ENCODE measurements at regions not wholly inside any gene's neighbourhood (a gene's known extent, or its start where the extent isn't known, plus 50 kb on each side); places are given as distances from the start of the nearest gene placed in this dataset.

- no peaks in the 10 kb centered on the region for H3K9me3 Mint-ChIP-seq
- H3K4me3 Mint-ChIP-seq, result no peak overlapping the region
- H3K4me1 Mint-ChIP-seq, result no peaks in the 10 kb centered on the region
- H3K27ac Mint-ChIP-seq, result no peak overlapping the region
- no peaks in the 10 kb centered on the region for H3K27me3 Mint-ChIP-seq
- ATAC-seq (no peak), DNase-seq (no peak)
Measured at GRCh38 chr13:99704390-99704789, 203.1 kb downstream of the TM9SF2 start.

GRCh38 chr13:99703908-99704307 is 202.6 kb downstream of the TM9SF2 start:
- ATAC-seq, result no peak

DNA sequence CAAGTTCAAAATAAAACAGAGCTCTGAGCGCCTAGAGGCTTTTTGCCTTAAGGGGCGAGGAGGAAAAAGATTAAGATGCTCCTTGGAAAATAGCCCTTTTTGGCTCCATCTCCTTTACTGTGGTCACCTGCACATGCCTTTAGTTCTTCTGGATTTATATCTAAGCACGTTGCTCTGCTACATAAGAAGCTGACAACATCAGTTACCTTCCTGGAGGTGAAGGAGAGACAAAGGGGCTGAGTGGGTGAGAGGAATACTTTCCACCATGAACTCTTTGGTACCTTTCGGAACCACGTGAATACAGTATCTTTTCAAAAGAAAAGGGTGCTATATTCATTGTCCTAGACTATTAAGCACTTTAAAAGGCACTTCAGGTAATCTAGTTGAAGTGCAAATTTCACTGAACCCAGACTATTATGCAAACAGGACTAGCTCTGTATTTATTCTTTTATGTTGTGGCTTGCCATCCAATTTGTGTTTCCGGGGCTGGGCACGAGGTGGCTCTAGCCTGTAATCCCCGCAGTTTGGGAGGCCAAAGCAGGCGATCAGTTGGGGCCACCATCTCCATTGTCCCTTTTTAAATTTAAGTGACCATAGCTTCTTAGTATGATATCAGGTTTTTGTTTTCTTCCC is 201.5 kb downstream of the TM9SF2 start:
- Mint-ChIP-seq H3K4me3 (no peak overlapping the region), H3K27me3 (no peaks in the 10 kb centered on the region), H3K4me1 (no peaks in the 10 kb centered on the region), H3K27ac (no peak overlapping the region), H3K9me3 (no peaks in the 10 kb centered on the region)
- no peak for DNase-seq
- ATAC-seq, result no peak

More at GRCh38 chr13:99703908-99704307, 202.6 kb downstream of the TM9SF2 start:
- Mint-ChIP-seq H3K27me3 (no peaks in the 10 kb centered on the region), H3K4me1 (no peaks in the 10 kb centered on the region), H3K4me3 (no peak overlapping the region), H3K9me3 (no peaks in the 10 kb centered on the region), H3K27ac (no peak overlapping the region)
- no peak for DNase-seq

GRCh38 chr13:99700468-99700867 is 199.2 kb downstream of the TM9SF2 start:
- H3K4me1 Mint-ChIP-seq, result no peaks in the 10 kb centered on the region
- H3K4me3 Mint-ChIP-seq, result no peak overlapping the region
- no peaks in the 10 kb centered on the region for H3K27me3 Mint-ChIP-seq
- H3K9me3 Mint-ChIP-seq, result no peaks in the 10 kb centered on the region
- H3K27ac Mint-ChIP-seq, result no peak overlapping the region
- ATAC-seq (no peak), DNase-seq (no peak)

DNA sequence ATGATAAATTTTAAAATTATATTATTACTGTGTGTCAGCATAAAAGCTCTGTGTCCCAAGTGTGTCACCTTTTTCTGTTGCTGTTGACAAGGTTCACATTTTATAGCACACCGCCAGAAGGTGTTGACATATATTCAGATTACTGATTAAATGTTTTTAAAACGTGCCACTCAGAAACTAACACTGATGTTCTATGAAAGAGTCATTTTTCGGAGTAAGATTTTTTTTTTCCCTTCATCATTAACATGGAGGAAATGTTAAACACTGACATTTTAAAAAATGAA is 197.5 kb downstream of the TM9SF2 start:
- H3K9me3 Mint-ChIP-seq, result no peaks in the 10 kb centered on the region
- ATAC-seq (no peak), DNase-seq (no peak)

DNA sequence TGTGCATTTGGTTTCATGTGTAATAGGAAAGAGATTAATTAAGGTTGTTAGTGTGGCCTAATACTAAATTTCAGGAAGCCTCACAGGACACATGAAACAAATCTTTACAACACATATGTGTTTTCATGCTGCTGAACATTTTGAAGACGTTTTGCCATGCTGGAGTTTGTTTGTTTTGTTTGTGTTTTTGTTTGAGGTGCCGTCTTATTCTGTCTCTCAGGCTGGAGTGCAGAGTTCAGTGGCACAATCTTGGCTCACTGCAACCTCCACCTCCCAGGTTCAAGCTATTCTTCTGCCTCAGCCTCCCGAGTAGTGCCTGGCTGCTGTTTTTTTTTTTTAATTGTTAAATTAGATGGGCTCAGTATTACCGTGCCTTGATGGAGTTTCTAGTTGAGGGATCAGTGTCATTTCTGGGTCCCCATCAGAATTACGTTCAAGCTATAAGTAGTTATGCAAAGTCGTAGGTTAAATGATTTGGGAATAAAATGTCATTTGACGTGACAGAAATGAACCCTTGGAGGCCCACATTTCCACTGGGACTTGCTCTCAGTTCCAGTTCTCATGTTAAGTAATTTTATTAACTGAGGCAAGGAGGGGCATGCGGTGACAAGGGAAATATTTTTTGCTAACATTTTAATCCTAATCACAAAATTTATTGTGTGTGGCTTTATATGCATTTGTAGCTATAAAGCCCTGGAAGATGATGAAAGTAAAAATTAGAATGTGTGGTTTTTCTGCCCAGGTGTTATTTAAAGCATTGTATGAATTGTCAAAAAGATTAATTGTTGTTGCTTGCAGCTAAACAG is 196.9 kb downstream of the TM9SF2 start:
- H3K4me1 Mint-ChIP-seq, result no peaks in the 10 kb centered on the region
- H3K4me3 Mint-ChIP-seq, result no peak overlapping the region
- no peaks in the 10 kb centered on the region for H3K9me3 Mint-ChIP-seq
- no peaks in the 10 kb centered on the region for H3K27me3 Mint-ChIP-seq
- ATAC-seq, result no peak
- no peak overlapping the region for H3K27ac Mint-ChIP-seq
- no peak for DNase-seq

More for the DNA sequence above, 197.5 kb downstream of the TM9SF2 start:
- Mint-ChIP-seq H3K27me3 (no peaks in the 10 kb centered on the region), H3K27ac (no peak overlapping the region), H3K4me1 (no peaks in the 10 kb centered on the region), H3K4me3 (no peak overlapping the region)

DNA sequence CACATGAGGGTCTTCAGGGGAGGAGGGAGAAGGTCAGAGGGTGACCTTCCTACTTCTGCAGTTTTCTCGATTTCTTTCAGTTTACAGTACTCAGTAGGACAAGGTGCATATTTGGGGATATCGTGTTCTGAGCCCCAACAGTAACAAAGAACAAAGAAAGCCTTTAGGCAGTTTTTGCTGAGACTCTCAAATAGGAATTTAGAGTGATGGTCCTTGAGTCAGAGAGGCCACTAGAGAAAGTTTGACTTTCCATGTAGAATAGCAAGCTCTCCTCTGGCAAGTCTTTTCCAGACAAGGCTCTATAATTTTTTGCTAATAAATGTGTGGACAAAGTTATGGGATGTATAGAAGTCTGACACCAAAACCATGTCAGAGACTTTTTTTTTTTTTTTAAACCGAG is 194.6 kb downstream of the TM9SF2 start:
- H3K4me1 Mint-ChIP-seq, result no peaks in the 10 kb centered on the region
- ATAC-seq, result no peak
- H3K27ac Mint-ChIP-seq, result no peak overlapping the region
- no peak overlapping the region for H3K4me3 Mint-ChIP-seq
- DNase-seq, result no peak
- no peaks in the 10 kb centered on the region for H3K27me3 Mint-ChIP-seq
- H3K9me3 Mint-ChIP-seq, result no peaks in the 10 kb centered on the region

DNA sequence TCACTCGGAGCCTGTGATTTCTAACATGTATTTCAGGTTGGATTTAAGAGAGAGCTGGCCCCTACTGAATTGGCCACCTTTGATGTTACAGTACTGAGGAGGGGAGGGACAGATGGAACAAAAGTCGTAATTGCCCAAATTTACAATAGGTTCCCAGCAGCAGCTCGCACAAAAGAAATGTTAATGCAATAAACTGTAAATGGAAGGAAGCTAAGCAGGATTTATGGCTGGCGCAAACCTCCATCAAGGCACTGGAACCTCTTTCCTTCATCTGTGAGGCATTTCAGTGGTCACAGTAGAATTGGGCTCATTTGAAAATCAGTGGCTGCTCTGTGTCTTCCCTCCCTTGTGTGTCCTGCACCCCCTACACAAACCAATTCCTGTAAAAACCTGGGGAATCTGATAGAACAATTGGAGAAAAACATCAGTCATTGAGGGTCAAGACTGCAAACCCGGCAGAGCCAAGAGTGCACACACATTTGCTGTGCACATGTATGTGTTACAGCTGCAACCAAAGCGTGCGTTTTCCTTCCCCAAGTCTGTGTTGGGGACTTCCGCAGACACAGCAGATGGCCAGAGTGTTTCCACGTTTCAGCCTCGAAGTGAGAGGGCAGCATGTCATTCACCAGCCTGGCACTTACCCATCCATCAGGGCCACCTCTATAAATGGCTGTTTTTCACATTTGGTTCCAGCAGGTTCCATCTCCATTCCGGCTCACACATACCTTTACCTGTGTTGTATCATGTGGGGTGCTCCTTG is 192.8 kb downstream of the TM9SF2 start:
- Mint-ChIP-seq H3K9me3 (no peaks in the 10 kb centered on the region), H3K4me3 (no peak overlapping the region), H3K4me1 (peaks cover 7% of the 10 kb centered on the region), H3K27me3 (no peaks in the 10 kb centered on the region), H3K27ac (no peak overlapping the region)
- ATAC-seq, result no peak
- DNase-seq, result no peak

- ATAC-seq (no peak), DNase-seq (no peak)
- Mint-ChIP-seq H3K4me3 (no peak overlapping the region), H3K9me3 (no peaks in the 10 kb centered on the region), H3K4me1 (peaks cover 12% of the 10 kb centered on the region), H3K27me3 (no peaks in the 10 kb centered on the region), H3K27ac (no peak overlapping the region)
Measured at GRCh38 chr13:99693351-99693750, 192.1 kb downstream of the TM9SF2 start.

DNA sequence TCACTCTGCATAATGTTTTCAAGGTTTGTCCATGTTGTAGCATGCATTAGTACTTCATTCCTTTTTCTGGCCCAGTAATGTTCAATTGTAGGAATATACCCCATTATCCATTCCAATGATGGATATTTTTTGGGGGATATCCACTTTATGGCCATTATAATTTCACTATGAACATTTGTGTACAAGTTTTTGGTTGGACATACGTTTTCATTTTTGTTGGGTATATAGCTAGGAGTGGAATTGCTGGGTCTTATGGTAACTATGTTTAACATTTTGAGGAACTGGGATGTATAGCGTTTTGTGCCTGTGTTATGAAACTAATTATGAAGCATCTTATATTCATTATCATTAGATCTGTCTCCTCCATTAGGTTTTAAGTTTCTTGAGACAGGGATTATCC is 191.6 kb downstream of the TM9SF2 start:
- Mint-ChIP-seq H3K4me1 (peaks cover 12% of the 10 kb centered on the region), H3K4me3 (no peak overlapping the region), H3K9me3 (no peaks in the 10 kb centered on the region), H3K27me3 (no peaks in the 10 kb centered on the region), H3K27ac (no peak overlapping the region)
- DNase-seq (no peak), ATAC-seq (no peak)

- H3K4me1 Mint-ChIP-seq, result peaks cover 12% of the 10 kb centered on the region
- no peaks in the 10 kb centered on the region for H3K27me3 Mint-ChIP-seq
- no peak for ATAC-seq
- H3K4me3 Mint-ChIP-seq, result no peak overlapping the region
- no peak for DNase-seq
- no peaks in the 10 kb centered on the region for H3K9me3 Mint-ChIP-seq
- H3K27ac Mint-ChIP-seq, result no peak overlapping the region
Measured at GRCh38 chr13:99691552-99691951, 190.3 kb downstream of the TM9SF2 start.

DNA sequence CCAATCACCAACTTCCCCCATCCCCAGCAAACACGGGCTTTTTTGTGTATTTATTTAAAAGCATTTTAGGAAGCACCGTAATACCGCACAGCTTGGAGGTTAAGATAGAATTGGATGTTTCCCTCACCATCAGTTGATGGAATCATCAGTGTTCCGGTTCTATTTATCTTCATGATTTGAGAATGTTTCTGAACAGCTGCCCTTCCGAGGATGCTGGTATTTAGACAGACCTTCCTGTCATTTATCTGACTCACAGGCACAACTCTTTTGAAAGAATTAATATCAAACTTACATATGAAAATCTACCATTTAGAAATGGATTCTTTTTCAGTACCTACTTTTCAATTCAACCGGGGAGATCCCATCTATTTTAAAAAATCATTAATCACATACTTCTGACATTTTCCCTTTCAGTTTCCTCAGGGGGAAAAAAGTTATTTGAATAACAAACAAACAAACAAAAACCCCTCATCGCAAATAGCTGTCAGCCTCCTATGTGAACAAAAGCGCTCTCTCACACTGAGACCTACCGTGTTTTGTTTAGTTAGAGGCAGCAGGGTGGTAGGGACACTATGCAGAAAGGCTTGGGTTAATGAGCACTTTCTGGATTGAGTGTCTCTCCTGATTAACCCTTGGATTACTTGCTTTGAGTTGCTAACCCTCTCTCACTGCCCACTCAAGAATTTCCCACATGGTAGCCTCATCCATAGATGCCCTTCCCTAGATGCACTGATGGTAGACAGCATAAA is 189.3 kb downstream of the TM9SF2 start:
- H3K4me3 Mint-ChIP-seq, result no peak overlapping the region
- no peaks in the 10 kb centered on the region for H3K9me3 Mint-ChIP-seq
- H3K27ac Mint-ChIP-seq, result no peak overlapping the region
- peaks cover 12% of the 10 kb centered on the region for H3K4me1 Mint-ChIP-seq
- no peak for ATAC-seq
- no peak for DNase-seq
- no peaks in the 10 kb centered on the region for H3K27me3 Mint-ChIP-seq

DNA sequence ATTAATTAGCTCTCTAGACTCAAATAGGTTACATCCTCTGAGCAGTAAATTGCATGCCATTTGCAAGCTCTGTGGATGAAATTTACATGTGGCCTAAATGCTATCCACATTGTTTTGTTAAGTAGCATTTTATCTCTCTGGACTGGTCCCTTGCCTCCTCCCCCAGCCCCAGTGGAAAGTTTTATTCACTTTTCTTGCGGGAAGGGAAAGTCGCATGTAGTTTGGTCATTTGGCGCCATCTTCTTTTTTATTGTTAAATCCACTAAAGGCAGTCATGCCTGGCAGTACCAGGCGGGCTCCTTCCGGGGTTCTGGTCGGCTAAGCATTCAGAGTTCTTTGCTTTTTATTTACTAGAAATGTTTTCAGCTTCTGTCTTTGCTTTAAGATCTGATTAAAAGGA is 188.7 kb downstream of the TM9SF2 start:
- ATAC-seq (no peak), DNase-seq (no peak)
- Mint-ChIP-seq H3K4me1 (peaks cover 12% of the 10 kb centered on the region), H3K27ac (no peak overlapping the region), H3K27me3 (no peaks in the 10 kb centered on the region), H3K9me3 (no peaks in the 10 kb centered on the region), H3K4me3 (no peak overlapping the region)

GRCh38 chr13:99688776-99689175 is 187.5 kb downstream of the TM9SF2 start:
- DNase-seq (no peak), ATAC-seq (no peak)
- Mint-ChIP-seq H3K9me3 (no peaks in the 10 kb centered on the region), H3K4me1 (peaks cover 12% of the 10 kb centered on the region), H3K27ac (no peak overlapping the region), H3K4me3 (no peak overlapping the region), H3K27me3 (no peaks in the 10 kb centered on the region)

GRCh38 chr13:99687723-99688397 is 186.6 kb downstream of the TM9SF2 start:
- H3K27me3 Mint-ChIP-seq, result no peaks in the 10 kb centered on the region
- no peaks in the 10 kb centered on the region for H3K9me3 Mint-ChIP-seq
- ATAC-seq (no peak), DNase-seq (no peak)
- H3K27ac Mint-ChIP-seq, result no peak overlapping the region
- H3K4me1 Mint-ChIP-seq, result peaks cover 12% of the 10 kb centered on the region
- no peak overlapping the region for H3K4me3 Mint-ChIP-seq

All from stimulated activated naive CD8-positive, alpha-beta T cell treated with anti-CD3 and anti-CD28 coated beads, Interleukin-15, amount 100 ng/mL, for 72 hours (primary cell).